ENCODE measurements at regions not wholly inside any gene's neighbourhood (a gene's known extent, or its start where the extent isn't known, plus 50 kb on each side); places are given as distances from the start of the nearest gene placed in this dataset.

DNA sequence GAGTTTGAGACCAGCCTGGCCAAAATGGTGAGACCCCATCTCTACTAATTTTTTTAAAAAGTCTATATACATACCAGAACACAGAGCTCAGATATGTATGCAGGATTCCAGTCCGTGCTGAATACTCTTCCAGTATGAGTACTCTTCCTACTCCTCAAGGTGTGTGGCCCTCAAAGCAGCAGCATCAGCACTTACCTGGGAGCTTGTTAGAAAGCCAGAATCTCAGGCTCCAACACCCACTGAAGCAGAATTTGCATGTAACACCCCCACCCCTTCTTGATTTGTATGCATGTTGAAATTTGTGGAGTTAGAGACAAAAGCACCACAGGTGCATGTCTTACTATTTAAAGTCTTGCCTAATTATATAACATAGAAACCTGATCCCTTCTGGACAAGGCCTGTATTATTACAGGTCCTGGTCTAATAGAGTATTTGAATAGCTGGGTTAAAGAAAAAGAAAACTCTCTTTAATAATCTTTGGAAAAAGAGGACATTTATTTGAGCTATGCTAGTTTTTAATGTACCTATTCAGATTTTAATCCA, 50.3 kb upstream of the NFE2L2 start:
- Histone ChIP-seq H3K27me3 (no peaks in the 10 kb centered on the region), H3K9ac (ENCODE audit: low read depth in 2 of 2, low read length in 2 of 2) (no peak overlapping the region), H3K27ac (no peak overlapping the region), H3K9me3 (no peaks in the 10 kb centered on the region), H3K4me1 (no peaks in the 10 kb centered on the region), H3K36me3 (no peaks in the 10 kb centered on the region), H3K4me3 (no peak overlapping the region)
- DNase-seq = no peak
- intact Hi-C loops (cut with DNase I) = no loop called here
- no peak for TF ChIP-seq CTCF (IDR thresholded peaks at IDR 0.05)

- Histone ChIP-seq H3K27ac (no peak overlapping the region), H3K36me3 (no peaks in the 10 kb centered on the region), H3K4me3 (no peak overlapping the region), H3K27me3 (no peaks in the 10 kb centered on the region), H3K9ac (ENCODE audit: low read depth in 2 of 2, low read length in 2 of 2) (no peak overlapping the region), H3K4me1 (no peaks in the 10 kb centered on the region), H3K9me3 (no peaks in the 10 kb centered on the region)
- intact Hi-C loops (cut with DNase I) = no loop called here
- no peak for TF ChIP-seq CTCF (IDR thresholded peaks at IDR 0.05)
- no peak for DNase-seq
Measured at GRCh38 chr2:177315364-177315763, 50.8 kb upstream of the NFE2L2 start.

GRCh38 chr2:177316756-177317155, 52.2 kb upstream of the NFE2L2 start:
- no peaks in the 10 kb centered on the region for H3K4me1 ChIP-seq

GRCh38 chr2:177317443-177317842, 52.9 kb upstream of the NFE2L2 start:
- TF ChIP-seq CTCF (IDR thresholded peaks at IDR 0.05) = no peak
- Histone ChIP-seq H3K9ac (ENCODE audit: low read depth in 2 of 2, low read length in 2 of 2) (no peak overlapping the region), H3K4me1 (no peaks in the 10 kb centered on the region), H3K27ac (no peak overlapping the region), H3K4me3 (no peak overlapping the region), H3K27me3 (no peaks in the 10 kb centered on the region), H3K36me3 (no peaks in the 10 kb centered on the region), H3K9me3 (no peaks in the 10 kb centered on the region)
- intact Hi-C loops (cut with DNase I) = no loop called here
- no peak for DNase-seq

More at GRCh38 chr2:177316756-177317155, 52.2 kb upstream of the NFE2L2 start:
- H3K36me3 ChIP-seq = no peaks in the 10 kb centered on the region
- no peak overlapping the region for H3K9ac ChIP-seq (ENCODE audit: low read depth in 2 of 2, low read length in 2 of 2)
- no peak for DNase-seq
- no peak for TF ChIP-seq CTCF (IDR thresholded peaks at IDR 0.05)
- H3K27me3 ChIP-seq = no peaks in the 10 kb centered on the region
- H3K4me3 ChIP-seq = no peak overlapping the region
- intact Hi-C loops (cut with DNase I) = no loop called here
- no peaks in the 10 kb centered on the region for H3K9me3 ChIP-seq
- H3K27ac ChIP-seq = no peak overlapping the region

- no peak for DNase-seq
- Histone ChIP-seq H3K4me1 (no peaks in the 10 kb centered on the region), H3K4me3 (no peak overlapping the region), H3K9me3 (no peaks in the 10 kb centered on the region), H3K27ac (no peak overlapping the region), H3K36me3 (no peaks in the 10 kb centered on the region), H3K9ac (ENCODE audit: low read depth in 2 of 2, low read length in 2 of 2) (no peak overlapping the region), H3K27me3 (no peaks in the 10 kb centered on the region)
- TF ChIP-seq CTCF (IDR thresholded peaks at IDR 0.05) = no peak
- intact Hi-C loops (cut with DNase I) = no loop called here
Measured at GRCh38 chr2:177317857-177318256, 53.3 kb upstream of the NFE2L2 start.
